Small intestine (tissue), 7 donors: ENCODE measurements at regions not wholly inside any gene's neighbourhood (a gene's known extent, or its start where the extent isn't known, plus 50 kb on each side); places are given as distances from the start of the nearest gene placed in this dataset.
A peak's percentile ranks its signal among the peaks of the same experiment; 100 is the strongest.
"Not testable (repeated sequence)": the region's sequence is repeated elsewhere in the genome, so short reads cannot be mapped to it uniquely, and the experiment has no call there.

ENCODE experiments used
- DNase-seq, 2 donors: peaks; one replicate each; pipeline versions ENCODE4 v3.0.0 to v3.0.0-alpha.2; 2013
- FAIRE-seq: peaks from 2 replicates; lab custom pipeline; 2012; peaks lifted over from hg19 to GRCh38; lab: Jason Lieb, UNC
- H3K27ac ChIP-seq, 3 donors: one replicate each; pipeline ENCODE4 v1.5.1; 2013; ENCODE audit warnings: low read length in 2 of 3, mild to moderate bottlenecking in 2 of 3, control low read depth in 1 of 3, inconsistent platforms in 1 of 3, low read depth in 1 of 3, moderate library complexity in 1 of 3
- H3K27me3 ChIP-seq, 3 donors: one replicate each; pipeline ENCODE4 v1.6.1; 2013; ENCODE audit warnings: low read length in 3 of 3, inconsistent platforms in 1 of 3; ENCODE audit not compliant: control insufficient read depth in 3 of 3, insufficient read depth in 3 of 3
- H3K36me3 ChIP-seq, 3 donors: one replicate each; pipeline ENCODE4 v1.6.1; 2013; ENCODE audit warnings: low read length in 3 of 3, inconsistent platforms in 1 of 3, low read depth in 1 of 3, mild to moderate bottlenecking in 1 of 3, moderate library complexity in 1 of 3; ENCODE audit not compliant: control insufficient read depth in 3 of 3, insufficient read depth in 2 of 3
- H3K4me1 ChIP-seq, 3 donors: one replicate each; pipeline ENCODE4 v1.6.1; 2013; ENCODE audit warnings: low read length in 2 of 3, inconsistent platforms in 1 of 3, low read depth in 1 of 3, mild to moderate bottlenecking in 1 of 3, moderate library complexity in 1 of 3; ENCODE audit not compliant: control insufficient read depth in 3 of 3, insufficient read depth in 2 of 3
- H3K4me3 ChIP-seq, 3 donors: one replicate each; pipeline ENCODE4 v1.5.1; 2013; ENCODE audit warnings: low read length in 3 of 3, control low read depth in 1 of 3, inconsistent platforms in 1 of 3, low read depth in 1 of 3, mild to moderate bottlenecking in 1 of 3, moderate library complexity in 1 of 3
- H3K9me3 ChIP-seq, 2 donors: one replicate each; pipeline ENCODE4 v1.6.1; 2013; ENCODE audit warnings: low read depth in 1 of 2, low read length in 1 of 2; ENCODE audit not compliant: control insufficient read depth in 2 of 2, insufficient read depth in 1 of 2
- WGBS, 3 donors: extraction: QIAGEN DNeasy Blood & Tissue Kit; methylation state at CpG; one replicate each; pipeline ENCODE4 v1.1.7; 2013; 5-methylcytosine and 5-hydroxymethylcytosine counted together
- donor health status: healthy with polysubstance abuse.
- donor health status: control.
- donor health status: control.
- donor health status: Bipolar disorder and iron deficiency.
- donor health status: healthy.

- H3K9me3 ChIP-seq = no peaks in the 10 kb centered on the region
- H3K4me1 ChIP-seq = peaks cover 0 to 49% (median under 1%) of the 10 kb centered on the region in 3 donors
- no peak for FAIRE-seq
- H3K4me3 ChIP-seq = no peak overlapping the region
- no peak overlapping the region for H3K27ac ChIP-seq
- no peak for DNase-seq
- no peaks in the 10 kb centered on the region for H3K36me3 ChIP-seq
- peaks cover 0 to 3% (median 0%) of the 10 kb centered on the region in 3 donors for H3K27me3 ChIP-seq
- 63 to 72% (median 64%) methylated on average over 14 of the region's 14 CpGs for WGBS, 3 donors
These were observed 65.2 kb downstream of the C9orf50 start for GRCh38 chr9:129555512-129556215.

- Histone ChIP-seq H3K4me1 (peaks cover 0 to 54% (median 4%) of the 10 kb centered on the region in 3 donors), H3K4me3 (no peak overlapping the region), H3K9me3 (no peaks in the 10 kb centered on the region), H3K27ac (no peak overlapping the region), H3K36me3 (no peaks in the 10 kb centered on the region), H3K27me3 (peaks cover 2 to 6% (median 3%) of the 10 kb centered on the region in 3 donors)
- DNase-seq (no peak), FAIRE-seq (no peak)
- WGBS, 3 donors = 71 to 82% (median 73%) methylated on average over 5 of the region's 5 CpGs
These were observed 66.3 kb downstream of the C9orf50 start for GRCh38 chr9:129554649-129555048.

GRCh38 chr9:129553277-129553676 lies 67.6 kb downstream of the C9orf50 start:
- Histone ChIP-seq H3K27ac (no peak overlapping the region), H3K27me3 (peaks cover 2 to 13% (median 3%) of the 10 kb centered on the region in 3 donors), H3K4me3 (no peak overlapping the region), H3K4me1 (peaks cover 0 to 43% (median 4%) of the 10 kb centered on the region in 3 donors), H3K9me3 (no peaks in the 10 kb centered on the region), H3K36me3 (no peaks in the 10 kb centered on the region)
- FAIRE-seq (no peak), DNase-seq (no peak)
- WGBS, 3 donors = 52 to 75% (median 52%) methylated on average over 5 of the region's 5 CpGs

GRCh38 chr9:129552064-129552463 lies 68.8 kb downstream of the C9orf50 start:
- H3K4me1 ChIP-seq = peaks cover 0 to 31% (median 4%) of the 10 kb centered on the region in 3 donors
- H3K27me3 ChIP-seq = peaks cover 2 to 13% (median 3%) of the 10 kb centered on the region in 3 donors
- H3K27ac ChIP-seq = no peak overlapping the region
- DNase-seq = no peak
- no peaks in the 10 kb centered on the region for H3K9me3 ChIP-seq
- no peaks in the 10 kb centered on the region for H3K36me3 ChIP-seq
- no peak for FAIRE-seq
- WGBS, 3 donors = 71 to 85% (median 84%) methylated on average over 6 of the region's 6 CpGs
- H3K4me3 ChIP-seq = no peak overlapping the region

GRCh38 chr9:129551393-129551973 lies 69.4 kb downstream of the C9orf50 start:
- WGBS, 3 donors = 77 to 83% (median 77%) methylated on average over 3 of the region's 3 CpGs
- FAIRE-seq = no peak
- Histone ChIP-seq H3K36me3 (no peaks in the 10 kb centered on the region), H3K27ac (no peak overlapping the region), H3K4me3 (no peak overlapping the region), H3K4me1 (peaks cover 0 to 25% (median 4%) of the 10 kb centered on the region in 3 donors), H3K27me3 (peaks cover 2 to 13% (median 3%) of the 10 kb centered on the region in 3 donors), H3K9me3 (no peaks in the 10 kb centered on the region)
- DNase-seq = no peak

GRCh38 chr9:129550977-129551376 lies 69.9 kb downstream of the C9orf50 start:
- H3K36me3 ChIP-seq, H3K4me3 ChIP-seq, H3K27ac ChIP-seq, FAIRE-seq, H3K9me3 ChIP-seq, DNase-seq: not testable (repeated sequence)
- WGBS, 3 donors = 66 to 81% (median 70%) methylated on average over 11 of the region's 11 CpGs
- peaks cover 0 to 21% (median 4%) of the 10 kb centered on the region in 3 donors for H3K4me1 ChIP-seq
- peaks cover 2 to 13% (median 3%) of the 10 kb centered on the region in 3 donors for H3K27me3 ChIP-seq

GRCh38 chr9:129550199-129550839 lies 70.6 kb downstream of the C9orf50 start:
- Histone ChIP-seq H3K9me3 (no peaks in the 10 kb centered on the region), H3K27me3 (peaks cover 3 to 13% (median 4%) of the 10 kb centered on the region in 3 donors), H3K4me3 (peak overlapping the region in 2 of 3 donors; percentile 28 to 46), H3K27ac (peak overlapping the region in 2 of 3 donors; percentile 28 to 56), H3K36me3 (no peaks in the 10 kb centered on the region), H3K4me1 (peaks cover 0 to 14% (median 4%) of the 10 kb centered on the region in 3 donors)
- WGBS, 3 donors = 2 to 6% (median 3%) methylated on average over 20 to 51 of the region's 51 CpGs
- peak; percentile 13 to 72 for DNase-seq
- FAIRE-seq = no peak

- no peaks in the 10 kb centered on the region for H3K9me3 ChIP-seq
- H3K27ac ChIP-seq = peak overlapping the region in 2 of 3 donors; percentile 28 to 56
- peak in 1 of 2 donors; percentile 56 for DNase-seq
- peaks cover 0 to 13% (median 4%) of the 10 kb centered on the region in 3 donors for H3K4me1 ChIP-seq
- no peaks in the 10 kb centered on the region for H3K36me3 ChIP-seq
- H3K4me3 ChIP-seq = peak overlapping the region in 2 of 3 donors; percentile 28 to 46
- FAIRE-seq = no peak
- peaks cover 3 to 15% (median 4%) of the 10 kb centered on the region in 3 donors for H3K27me3 ChIP-seq
- 22 to 41% (median 27%) methylated on average over 24 to 30 of the region's 30 CpGs for WGBS, 3 donors
These were observed 71.2 kb downstream of the C9orf50 start for GRCh38 chr9:129549684-129550083.
